ENCODE measurements at regions not wholly inside any gene's neighbourhood (a gene's known extent, or its start where the extent isn't known, plus 50 kb on each side); places are given as distances from the start of the nearest gene placed in this dataset.
A peak's percentile ranks its signal among the peaks of the same experiment; 100 is the strongest.
"Not testable (repeated sequence)": the region's sequence is repeated elsewhere in the genome, so short reads cannot be mapped to it uniquely, and the experiment has no call there.

DNA sequence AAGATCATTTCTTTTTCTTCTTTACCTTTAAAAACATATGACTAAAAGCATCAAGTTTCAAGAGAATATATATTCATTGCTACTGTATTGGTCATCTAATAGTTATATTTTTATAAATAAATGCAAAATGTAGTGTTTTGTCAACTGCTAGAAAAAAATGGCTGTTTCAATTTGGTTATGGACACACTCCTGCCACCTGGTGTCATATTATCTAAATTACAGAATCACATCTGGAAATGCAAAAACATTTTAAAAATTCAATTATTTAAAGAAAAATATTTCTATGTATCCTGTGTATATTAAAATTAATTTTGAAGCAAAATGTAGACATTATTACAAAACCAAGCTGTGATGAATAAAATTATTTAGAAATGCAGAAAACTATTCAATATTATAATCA lies 329.4 kb upstream of the PCDH18 start:
- DNase-seq (ENCODE audit: low read depth, low spot score): peak; percentile 1

DNA sequence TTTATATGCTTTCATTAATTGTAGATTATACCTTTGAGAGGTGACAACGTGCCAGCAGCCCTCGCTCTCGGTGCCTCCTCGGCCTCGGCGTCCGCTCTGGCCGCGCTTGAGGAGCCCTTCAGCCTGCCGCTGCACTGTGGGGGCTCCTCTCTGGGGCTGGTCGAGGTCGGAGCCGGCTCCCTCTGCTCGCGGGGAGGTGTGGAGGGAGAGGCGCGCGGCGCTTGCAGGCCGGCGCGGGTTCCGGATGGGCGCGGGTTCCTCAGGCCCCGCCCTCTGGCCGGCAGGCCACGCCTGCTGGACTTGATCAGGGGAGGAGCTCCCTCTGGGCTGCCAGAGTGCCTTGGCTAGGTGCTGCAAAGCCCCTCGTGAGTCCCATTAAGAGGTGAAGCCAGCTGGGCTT lies 321.1 kb upstream of the PCDH18 start:
- no peak for DNase-seq (ENCODE audit: low read depth, low spot score)

- no peak for DNase-seq (ENCODE audit: low read depth, low spot score)
These were observed 320.0 kb upstream of the PCDH18 start for GRCh38 chr4:137852326-137852725.

DNA sequence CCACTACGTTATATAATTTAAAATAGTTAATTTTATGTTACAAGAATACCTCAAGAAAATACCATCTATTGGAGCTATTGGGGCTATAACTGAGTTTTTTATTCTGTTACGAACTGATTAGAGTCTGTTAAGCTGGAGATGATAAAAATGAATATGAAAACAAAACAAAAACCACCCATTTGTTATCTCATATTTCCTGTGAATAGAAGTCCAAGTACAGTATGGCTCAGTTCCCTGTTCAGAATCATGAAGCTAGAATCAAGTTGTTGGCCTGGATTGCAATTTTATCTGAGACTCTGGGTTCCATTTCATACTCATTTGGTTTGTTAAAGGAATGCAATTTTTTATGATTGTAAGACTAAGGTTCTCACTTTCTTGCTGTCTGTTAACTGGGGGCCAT lies 319.1 kb upstream of the PCDH18 start:
- no peak for DNase-seq (ENCODE audit: low read depth, low spot score)

DNA sequence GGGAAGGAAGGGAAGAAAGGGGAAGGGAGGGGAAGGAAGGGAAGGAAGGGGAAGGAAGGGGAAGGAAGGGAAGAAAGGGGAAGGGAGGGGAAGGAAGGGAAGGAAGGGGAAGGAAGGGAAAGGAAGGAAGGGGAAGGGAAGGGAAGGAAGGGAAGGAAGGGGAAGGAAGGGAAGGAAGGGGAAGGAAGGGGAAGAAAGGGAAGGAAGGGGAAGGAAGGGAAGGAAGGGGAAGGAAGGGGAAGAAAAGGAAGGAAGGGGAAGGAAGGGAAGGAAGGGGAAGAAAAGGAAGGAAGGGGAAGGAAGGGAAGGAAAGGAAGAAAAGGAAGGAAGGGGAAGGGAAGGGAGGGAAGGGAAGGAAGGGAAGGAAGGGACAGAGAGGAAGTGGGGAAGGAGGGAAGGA lies 295.7 kb upstream of the PCDH18 start:
- not testable (repeated sequence) for DNase-seq (ENCODE audit: low read depth, low spot score)

DNA sequence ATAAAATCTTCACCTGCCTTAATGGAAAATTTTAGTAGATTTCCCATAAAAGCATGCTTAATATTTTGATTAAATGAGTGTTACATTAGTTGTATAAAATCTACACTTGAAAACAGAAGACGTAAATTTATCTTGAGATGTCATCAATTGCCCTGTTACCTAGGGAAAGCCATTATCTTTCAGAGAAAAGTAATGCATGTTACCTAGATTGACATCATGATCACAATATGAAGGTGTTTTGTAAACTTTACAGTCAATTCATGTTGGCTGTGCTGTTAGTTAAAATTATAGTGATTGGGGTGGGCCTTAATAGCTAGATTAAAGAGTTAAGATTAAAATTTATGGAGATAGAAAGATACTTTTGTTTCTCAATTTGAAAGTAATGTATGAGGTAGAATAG lies 293.2 kb upstream of the PCDH18 start:
- DNase-seq (ENCODE audit: low read depth, low spot score): no peak

DNA sequence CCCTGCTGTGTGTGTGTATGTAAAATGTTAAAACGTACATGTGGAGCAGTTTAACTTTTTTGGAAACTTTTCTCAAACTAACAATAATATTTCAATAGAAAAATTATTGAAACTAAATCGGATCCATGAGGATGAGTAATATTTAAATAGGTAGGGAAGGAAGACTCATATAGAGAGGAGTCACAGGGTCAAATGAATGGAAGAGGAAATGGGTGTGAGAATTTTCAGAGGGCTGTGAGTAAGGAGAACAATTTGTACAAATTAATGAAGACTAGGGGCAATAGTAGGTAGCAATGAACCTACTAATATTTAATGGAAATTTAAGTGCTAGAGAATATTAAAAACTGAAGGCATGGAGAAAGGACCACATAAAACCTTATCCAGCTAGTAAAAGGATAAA lies 290.7 kb upstream of the PCDH18 start:
- no peak for DNase-seq (ENCODE audit: low read depth, low spot score)

DNA sequence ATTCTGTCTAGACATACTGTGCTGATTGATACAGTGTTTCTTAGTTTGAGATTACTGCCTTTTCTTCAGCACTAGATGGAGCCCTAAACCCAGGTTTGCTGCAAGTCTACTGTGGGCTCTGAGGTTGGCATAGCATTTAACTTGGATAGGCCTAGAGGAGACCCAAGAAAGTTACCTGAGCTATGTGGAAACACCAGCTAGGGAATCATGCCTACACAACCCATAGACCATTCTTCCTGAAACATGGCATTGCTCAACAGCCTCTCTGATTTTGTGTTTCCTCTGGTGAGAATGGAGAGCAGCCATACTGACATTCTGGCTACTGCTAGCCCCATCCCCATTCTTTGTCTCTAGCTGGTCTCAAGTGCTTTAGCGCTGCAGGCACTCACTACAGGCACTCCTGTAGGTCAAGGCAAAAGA lies 287.7 kb upstream of the PCDH18 start:
- DNase-seq (ENCODE audit: low read depth, low spot score): peak; percentile 18

DNA sequence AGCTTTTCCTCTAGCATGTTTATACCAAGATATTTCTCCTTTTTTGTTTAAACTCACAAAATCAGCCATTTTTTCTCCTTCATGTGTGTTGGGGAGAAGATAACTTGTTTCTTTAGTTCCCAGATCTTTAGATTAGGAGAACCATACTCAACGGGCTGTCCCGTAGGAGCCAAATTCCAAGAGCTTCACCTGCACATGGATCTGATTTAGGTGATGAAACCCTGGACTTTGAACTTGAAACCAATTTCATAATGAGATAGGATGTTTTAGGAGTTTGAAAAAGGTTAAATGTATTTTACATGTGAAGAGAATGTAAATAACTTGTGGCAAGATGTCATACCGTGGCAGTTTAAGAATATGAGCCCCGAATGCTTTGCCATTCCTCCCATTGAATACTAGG lies 280.0 kb upstream of the PCDH18 start:
- no peak for DNase-seq (ENCODE audit: low read depth, low spot score)

- DNase-seq (ENCODE audit: low read depth, low spot score): no peak
These were observed 274.1 kb upstream of the PCDH18 start for GRCh38 chr4:137806420-137806819.

DNA sequence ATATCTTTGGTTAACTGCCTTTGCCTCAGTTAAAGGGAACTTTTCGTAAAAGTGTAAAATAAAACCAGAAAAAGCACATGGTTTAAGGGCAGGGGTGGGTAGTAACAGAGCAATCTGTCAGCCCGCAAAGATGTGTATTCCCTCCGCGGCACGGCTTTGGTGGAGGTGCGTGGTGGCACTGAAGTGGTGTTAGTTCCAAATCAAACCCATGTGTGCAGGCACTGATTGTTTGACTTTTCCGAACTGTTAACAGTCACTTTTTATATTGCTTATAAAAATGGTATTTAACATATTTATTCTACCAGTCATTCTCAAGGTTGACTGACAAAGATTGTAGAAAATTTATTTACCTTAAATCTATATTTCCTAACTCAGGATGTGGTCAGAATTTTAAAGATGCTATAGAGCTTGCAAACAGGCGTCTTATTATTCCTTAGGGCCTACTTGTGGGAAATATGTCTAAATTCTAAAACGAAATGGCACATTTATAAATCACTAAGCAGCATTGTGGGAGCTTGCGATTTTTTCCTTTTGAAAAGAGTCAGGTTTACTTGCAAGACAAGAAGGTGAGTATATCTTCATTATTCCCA lies 272.7 kb upstream of the PCDH18 start:
- no peak for DNase-seq (ENCODE audit: low read depth, low spot score)

DNA sequence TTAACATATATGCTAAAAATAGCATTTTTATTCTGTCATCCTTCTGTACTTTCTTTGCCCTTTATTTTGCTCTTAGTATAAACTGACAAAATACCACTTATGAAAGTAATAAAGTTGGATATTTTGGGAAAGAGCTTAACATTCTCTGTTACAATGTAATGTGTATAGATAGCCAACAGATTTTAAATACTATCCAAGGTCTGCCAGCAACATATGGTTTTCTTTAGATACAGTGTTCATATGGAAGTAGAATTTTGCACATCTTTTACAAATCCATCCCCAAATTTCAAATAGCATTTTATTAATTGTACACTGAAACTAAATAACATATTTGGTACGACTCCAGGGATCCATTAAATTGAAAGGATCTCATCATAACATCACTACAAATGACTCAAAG lies 268.6 kb upstream of the PCDH18 start:
- no peak for DNase-seq (ENCODE audit: low read depth, low spot score)

- DNase-seq (ENCODE audit: low read depth, low spot score): no peak
These were observed 262.5 kb upstream of the PCDH18 start for GRCh38 chr4:137794764-137795254.

- not testable (repeated sequence) for DNase-seq (ENCODE audit: low read depth, low spot score)
These were observed 257.0 kb upstream of the PCDH18 start for GRCh38 chr4:137789263-137789662.

- DNase-seq (ENCODE audit: low read depth, low spot score): not testable (repeated sequence)
These were observed 251.6 kb upstream of the PCDH18 start for GRCh38 chr4:137783923-137784322.

- DNase-seq (ENCODE audit: low read depth, low spot score): no peak
These were observed 243.4 kb upstream of the PCDH18 start for GRCh38 chr4:137775701-137776100.

DNA sequence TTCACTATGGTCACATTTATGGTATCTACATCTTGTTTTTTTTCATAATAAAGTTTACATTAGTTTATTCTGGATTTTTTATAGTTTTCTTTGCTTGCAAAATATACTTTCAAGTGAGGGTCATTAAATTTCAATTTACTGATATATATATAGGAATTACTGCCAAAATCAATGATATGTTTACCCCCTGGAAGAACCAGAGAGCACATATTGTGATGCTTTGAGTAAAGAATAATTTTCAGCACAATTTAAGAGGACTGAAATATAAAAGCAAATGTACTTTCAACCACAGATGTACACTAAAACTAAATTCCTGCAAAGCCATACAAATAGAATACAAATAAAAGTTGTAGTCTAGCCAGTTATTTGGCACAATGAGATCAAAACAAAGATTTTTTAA lies 242.2 kb upstream of the PCDH18 start:
- no peak for DNase-seq (ENCODE audit: low read depth, low spot score)

- DNase-seq (ENCODE audit: low read depth, low spot score): no peak
These were observed 236.6 kb upstream of the PCDH18 start for GRCh38 chr4:137768881-137769280.

DNA sequence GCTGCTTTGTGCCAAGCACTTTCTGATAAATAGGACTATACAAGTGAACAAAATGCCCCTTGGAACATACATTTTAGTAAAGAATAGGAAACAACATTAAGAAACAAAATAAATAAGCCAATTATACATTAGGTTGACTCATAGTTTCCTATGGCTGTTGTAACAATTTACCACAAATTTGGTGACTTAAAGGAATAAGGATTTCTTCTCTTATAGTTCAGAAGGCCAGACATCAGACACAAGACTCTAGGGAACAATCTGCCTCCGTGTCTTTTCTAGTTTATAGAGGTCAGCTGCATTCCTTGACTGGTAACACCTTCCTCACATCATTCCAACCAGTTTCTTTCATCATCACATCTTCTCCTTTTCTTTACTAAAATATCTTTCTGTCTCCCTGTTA lies 235.9 kb upstream of the PCDH18 start:
- DNase-seq (ENCODE audit: low read depth, low spot score): no peak

GRCh38 chr4:137762591-137762990 lies 230.3 kb upstream of the PCDH18 start:
- DNase-seq (ENCODE audit: low read depth, low spot score): no peak

GRCh38 chr4:137754652-137755471 lies 222.6 kb upstream of the PCDH18 start:
- DNase-seq (ENCODE audit: low read depth, low spot score): no peak

- peak; percentile 18 for DNase-seq (ENCODE audit: low read depth, low spot score)
These were observed 217.2 kb upstream of the PCDH18 start for GRCh38 chr4:137749466-137749865.

GRCh38 chr4:137748616-137749015 lies 216.3 kb upstream of the PCDH18 start:
- no peak for DNase-seq (ENCODE audit: low read depth, low spot score)
